KMS-11 (cell line): ENCODE measurements at regions not wholly inside any gene's neighbourhood (a gene's known extent, or its start where the extent isn't known, plus 50 kb on each side); places are given as distances from the start of the nearest gene placed in this dataset.

Experiments
- H2AFZ ChIP-seq: fragments of 200-600 bp; sonication (generic); 2 replicates; pipeline ENCODE4 v1.6.1; 2016; ENCODE audit warnings: antibody characterized with exemption, mixed run types, low read depth
- H3K27ac ChIP-seq: fragments of 200-600 bp; sonication (generic); 2 replicates; pipeline ENCODE4 v1.6.1; 2016; ENCODE audit warnings: mild to moderate bottlenecking, mixed run types
- H3K27me3 ChIP-seq: fragments of 200-600 bp; sonication (generic); 2 replicates; pipeline ENCODE4 v1.6.1; 2017; ENCODE audit warnings: mild to moderate bottlenecking, low read depth, mixed run types, moderate library complexity; ENCODE audit not compliant: insufficient read depth
- H3K36me3 ChIP-seq: fragments of 200-600 bp; sonication (generic); 2 replicates; pipeline ENCODE4 v1.6.1; 2017; ENCODE audit warnings: mild to moderate bottlenecking, mixed run types; ENCODE audit not compliant: insufficient read depth
- H3K4me1 ChIP-seq: fragments of 200-600 bp; sonication (generic); 2 replicates; pipeline ENCODE4 v1.6.1; 2016; ENCODE audit warnings: mild to moderate bottlenecking, low read depth, mixed run types; ENCODE audit not compliant: poor library complexity, severe bottlenecking
- H3K4me2 ChIP-seq: fragments of 200-600 bp; sonication (generic); 2 replicates; pipeline ENCODE4 v1.7.0; 2016; ENCODE audit warnings: mild to moderate bottlenecking, mixed run types
- H3K4me3 ChIP-seq: fragments of 200-600 bp; sonication (generic); IDR thresholded peaks from 2 replicates; pipeline ENCODE4 v1.6.1; 2017; ENCODE audit warnings: low read depth, low read length, mixed read lengths; ENCODE audit not compliant: insufficient read depth
- H3K79me2 ChIP-seq: fragments of 200-600 bp; sonication (generic); 2 replicates; pipeline ENCODE4 v1.6.1; 2016; ENCODE audit warnings: low read depth, mixed run types; ENCODE audit not compliant: insufficient read depth
- H3K9ac ChIP-seq: fragments of 200-600 bp; sonication (generic); 2 replicates; pipeline ENCODE4 v1.6.1; 2016; ENCODE audit warnings: mild to moderate bottlenecking, mixed run types
- H4K20me1 ChIP-seq: fragments of 200-600 bp; sonication (generic); 2 replicates; pipeline ENCODE4 v1.6.1; 2016; ENCODE audit warnings: mild to moderate bottlenecking, mixed run types; ENCODE audit not compliant: insufficient read depth
- CTCF ChIP-seq: fragments of 200-600 bp; sonication (generic); conservative IDR thresholded peaks from 2 replicates; pipeline ENCODE4 v1.6.1; 2017; ENCODE audit warnings: low read depth, mild to moderate bottlenecking, antibody characterized with exemption, low read length, moderate library complexity, mixed read lengths

GRCh38 chr7:136290351-136290750 is 313.2 kb upstream of the MTPN start:
- no peaks in the 10 kb centered on the region for H3K27me3 ChIP-seq
- no peak overlapping the region for H3K27ac ChIP-seq
- H3K4me2 ChIP-seq = no peak overlapping the region
- no peaks in the 10 kb centered on the region for H3K79me2 ChIP-seq
- no peak overlapping the region for H3K9ac ChIP-seq
- H3K4me3 ChIP-seq = no peak overlapping the region
- TF ChIP-seq CTCF = no peak
- no peak overlapping the region for H2AFZ ChIP-seq
- no peaks in the 10 kb centered on the region for H3K36me3 ChIP-seq
- no peaks in the 10 kb centered on the region for H4K20me1 ChIP-seq
- H3K4me1 ChIP-seq = no peaks in the 10 kb centered on the region

GRCh38 chr7:136278057-136278456 is 300.9 kb upstream of the MTPN start:
- H3K4me1 ChIP-seq = peaks cover 5% of the 10 kb centered on the region

GRCh38 chr7:136275794-136276193 is 298.6 kb upstream of the MTPN start:
- TF ChIP-seq CTCF = no peak
- H4K20me1 ChIP-seq = no peaks in the 10 kb centered on the region
- H3K9ac ChIP-seq = no peak overlapping the region
- no peaks in the 10 kb centered on the region for H3K4me1 ChIP-seq
- no peaks in the 10 kb centered on the region for H3K36me3 ChIP-seq
- H3K79me2 ChIP-seq = no peaks in the 10 kb centered on the region
- no peak overlapping the region for H3K27ac ChIP-seq
- no peak overlapping the region for H3K4me3 ChIP-seq
- H2AFZ ChIP-seq = no peak overlapping the region
- H3K4me2 ChIP-seq = no peak overlapping the region
- H3K27me3 ChIP-seq = no peaks in the 10 kb centered on the region

More at GRCh38 chr7:136278057-136278456, 300.9 kb upstream of the MTPN start:
- Histone ChIP-seq H3K79me2 (no peaks in the 10 kb centered on the region), H2AFZ (no peak overlapping the region), H3K9ac (no peak overlapping the region), H3K27me3 (no peaks in the 10 kb centered on the region), H3K4me2 (no peak overlapping the region), H3K4me3 (no peak overlapping the region), H4K20me1 (no peaks in the 10 kb centered on the region), H3K36me3 (no peaks in the 10 kb centered on the region), H3K27ac (no peak overlapping the region)
- no peak for TF ChIP-seq CTCF

- no peak for TF ChIP-seq CTCF
- H4K20me1 ChIP-seq = no peaks in the 10 kb centered on the region
- H3K4me1 ChIP-seq = no peaks in the 10 kb centered on the region
- H3K27me3 ChIP-seq = no peaks in the 10 kb centered on the region
- H3K4me2 ChIP-seq = no peak overlapping the region
- H3K36me3 ChIP-seq = no peaks in the 10 kb centered on the region
- H2AFZ ChIP-seq = no peak overlapping the region
- no peak overlapping the region for H3K27ac ChIP-seq
- H3K9ac ChIP-seq = no peak overlapping the region
- H3K4me3 ChIP-seq = no peak overlapping the region
- H3K79me2 ChIP-seq = no peaks in the 10 kb centered on the region
Measured at GRCh38 chr7:136274636-136275345, 297.6 kb upstream of the MTPN start.
